NCI-H2171 (cell line): ENCODE measurements at regions not wholly inside any gene's neighbourhood (a gene's known extent, or its start where the extent isn't known, plus 50 kb on each side); places are given as distances from the start of the nearest gene placed in this dataset.

Source experiments
- DNase-seq: peaks from one replicate; lab custom pipeline; 2025; lab: John Stamatoyannopoulos, UW

GRCh38 chr12:58794859-58795258 is 125.4 kb downstream of the LRIG3 start:
- DNase-seq, result no peak

- no peak for DNase-seq
These were observed 124.5 kb downstream of the LRIG3 start for GRCh38 chr12:58795825-58796224.

GRCh38 chr12:58801986-58802385 is 118.3 kb downstream of the LRIG3 start:
- DNase-seq, result no peak

- DNase-seq, result no peak
These were observed 116.4 kb downstream of the LRIG3 start for GRCh38 chr12:58803908-58804307.

- DNase-seq, result no peak
These were observed 115.6 kb downstream of the LRIG3 start for GRCh38 chr12:58804749-58805148.

GRCh38 chr12:58809064-58809607 is 111.2 kb downstream of the LRIG3 start:
- DNase-seq, result no peak

- no peak for DNase-seq
These were observed 109.0 kb downstream of the LRIG3 start for GRCh38 chr12:58811346-58811745.

- DNase-seq, result no peak
These were observed 108.1 kb downstream of the LRIG3 start for GRCh38 chr12:58812214-58812613.

GRCh38 chr12:58814036-58814435 is 106.3 kb downstream of the LRIG3 start:
- DNase-seq, result no peak

GRCh38 chr12:58815235-58815634 is 105.1 kb downstream of the LRIG3 start:
- no peak for DNase-seq

- DNase-seq, result no peak
These were observed 101.8 kb downstream of the LRIG3 start for GRCh38 chr12:58818546-58818945.

GRCh38 chr12:58819345-58819744 is 101.0 kb downstream of the LRIG3 start:
- no peak for DNase-seq

GRCh38 chr12:58819985-58820384 is 100.3 kb downstream of the LRIG3 start:
- no peak for DNase-seq
